Stimulated activated CD4-positive, alpha-beta T cell treated with anti-CD3 and anti-CD28 coated beads, Interleukin-4, amount 100 ng/mL, for 4 hours (primary cell): ENCODE measurements at regions not wholly inside any gene's neighbourhood (a gene's known extent, or its start where the extent isn't known, plus 50 kb on each side); places are given as distances from the start of the nearest gene placed in this dataset.

Source experiments
- DNase-seq, 2 experiments: peaks; one replicate each; pipeline ENCODE4 v3.0.0-alpha.2; 2020

- no peak for DNase-seq
Measured at GRCh38 chr15:39330061-39330460, 250.8 kb upstream of the THBS1 start.

GRCh38 chr15:39331584-39331983, 249.3 kb upstream of the THBS1 start:
- no peak for DNase-seq

GRCh38 chr15:39332846-39333245, 248.0 kb upstream of the THBS1 start:
- no peak for DNase-seq

- DNase-seq = no peak
Measured at GRCh38 chr15:39333393-39333792, 247.5 kb upstream of the THBS1 start.

GRCh38 chr15:39333896-39334295, 247.0 kb upstream of the THBS1 start:
- no peak for DNase-seq

- no peak for DNase-seq
Measured at GRCh38 chr15:39336926-39337325, 244.0 kb upstream of the THBS1 start.

GRCh38 chr15:39338251-39338650, 242.6 kb upstream of the THBS1 start:
- DNase-seq = no peak

- DNase-seq = no peak
Measured at GRCh38 chr15:39340903-39341645, 239.8 kb upstream of the THBS1 start.

GRCh38 chr15:39344662-39345141, 236.2 kb upstream of the THBS1 start:
- no peak for DNase-seq

- DNase-seq = no peak
Measured at GRCh38 chr15:39345176-39345575, 235.7 kb upstream of the THBS1 start.

- no peak for DNase-seq
Measured at GRCh38 chr15:39347453-39347852, 233.4 kb upstream of the THBS1 start.

GRCh38 chr15:39350785-39351184, 230.1 kb upstream of the THBS1 start:
- DNase-seq = no peak

- no peak for DNase-seq
Measured at GRCh38 chr15:39354189-39354588, 226.7 kb upstream of the THBS1 start.

GRCh38 chr15:39357480-39358268, 223.2 kb upstream of the THBS1 start:
- DNase-seq = no peak

- DNase-seq = no peak
Measured at GRCh38 chr15:39358441-39359041, 222.3 kb upstream of the THBS1 start.

- no peak for DNase-seq
Measured at GRCh38 chr15:39359771-39360170, 221.1 kb upstream of the THBS1 start.

- no peak for DNase-seq
Measured at GRCh38 chr15:39360452-39360851, 220.4 kb upstream of the THBS1 start.

GRCh38 chr15:39361497-39361896, 219.4 kb upstream of the THBS1 start:
- DNase-seq = no peak

- DNase-seq = no peak
Measured at GRCh38 chr15:39362821-39363561, 217.9 kb upstream of the THBS1 start.

- no peak for DNase-seq
Measured at GRCh38 chr15:39363761-39364586, 216.9 kb upstream of the THBS1 start.

GRCh38 chr15:39364721-39365120, 216.2 kb upstream of the THBS1 start:
- no peak for DNase-seq

GRCh38 chr15:39365161-39365560, 215.7 kb upstream of the THBS1 start:
- no peak for DNase-seq
